ENCODE measurements at regions not wholly inside any gene's neighbourhood (a gene's known extent, or its start where the extent isn't known, plus 50 kb on each side); places are given as distances from the start of the nearest gene placed in this dataset.

- DNase-seq: no peak
Measured at GRCh38 chrX:97666890-97667289, 783.2 kb downstream of the RPA4 start.

DNA sequence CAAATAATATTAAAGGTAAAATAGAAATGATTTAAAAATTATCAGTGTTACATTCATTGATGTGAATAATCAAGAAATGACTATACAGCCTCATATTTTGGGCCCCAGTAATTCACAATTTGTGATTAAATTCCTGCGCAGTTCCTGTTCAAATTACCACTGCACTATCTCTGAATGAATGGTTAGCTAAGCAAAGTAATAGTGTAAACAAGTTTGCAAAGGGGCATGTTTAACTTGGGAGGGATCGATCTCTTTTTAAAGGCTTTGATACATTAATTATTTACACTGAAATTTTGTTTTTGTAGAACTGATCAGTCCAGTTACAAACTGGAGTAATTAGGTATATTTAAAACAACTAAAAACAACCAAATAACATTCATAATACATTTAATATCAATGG, 784.4 kb downstream of the RPA4 start:
- no peak for DNase-seq

DNA sequence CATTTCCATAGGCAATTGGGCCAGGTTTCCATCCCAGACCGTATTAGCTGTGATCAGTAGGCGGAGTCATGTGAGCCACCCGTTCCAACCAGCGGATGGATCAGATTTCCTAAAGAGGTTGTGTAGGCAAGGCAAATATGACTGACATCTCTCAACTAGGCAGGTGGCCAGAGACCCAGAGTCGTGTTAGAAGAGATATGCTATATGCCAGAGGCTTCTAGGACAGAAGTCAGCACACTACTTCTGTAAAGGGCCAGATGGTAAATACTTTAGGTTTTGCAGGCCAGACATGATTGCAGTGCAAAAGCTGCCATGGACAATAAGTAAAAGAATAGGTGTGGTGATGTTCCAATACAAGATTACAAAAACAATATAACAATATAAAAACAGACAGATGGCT, 788.4 kb downstream of the RPA4 start:
- peak; percentile 73 for DNase-seq

DNA sequence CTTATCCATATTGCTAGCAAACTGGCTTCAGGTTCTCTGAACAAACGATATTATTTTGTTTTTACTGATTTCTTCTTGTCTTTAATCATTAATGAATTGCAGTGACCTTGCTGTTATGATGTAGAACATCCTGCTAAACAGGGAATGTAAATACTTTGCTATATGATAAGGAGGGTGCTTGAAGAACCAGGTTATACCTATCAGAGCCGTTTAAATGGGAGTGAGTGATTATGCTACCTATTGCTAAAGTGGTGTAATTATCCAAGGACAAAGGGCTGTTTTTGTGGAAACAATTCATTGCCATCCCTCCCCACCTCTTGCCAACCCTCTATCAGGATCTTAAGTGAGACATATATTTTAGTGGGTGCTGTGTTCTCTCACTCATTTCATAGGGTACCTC, 788.9 kb downstream of the RPA4 start:
- DNase-seq: peak; percentile 73

GRCh38 chrX:97673135-97673534, 789.4 kb downstream of the RPA4 start:
- DNase-seq: no peak

- DNase-seq: no peak
Measured at GRCh38 chrX:97682991-97683840, 799.5 kb downstream of the RPA4 start.

- no peak for DNase-seq
Measured at GRCh38 chrX:97685753-97686152, 802.0 kb downstream of the RPA4 start.

DNA sequence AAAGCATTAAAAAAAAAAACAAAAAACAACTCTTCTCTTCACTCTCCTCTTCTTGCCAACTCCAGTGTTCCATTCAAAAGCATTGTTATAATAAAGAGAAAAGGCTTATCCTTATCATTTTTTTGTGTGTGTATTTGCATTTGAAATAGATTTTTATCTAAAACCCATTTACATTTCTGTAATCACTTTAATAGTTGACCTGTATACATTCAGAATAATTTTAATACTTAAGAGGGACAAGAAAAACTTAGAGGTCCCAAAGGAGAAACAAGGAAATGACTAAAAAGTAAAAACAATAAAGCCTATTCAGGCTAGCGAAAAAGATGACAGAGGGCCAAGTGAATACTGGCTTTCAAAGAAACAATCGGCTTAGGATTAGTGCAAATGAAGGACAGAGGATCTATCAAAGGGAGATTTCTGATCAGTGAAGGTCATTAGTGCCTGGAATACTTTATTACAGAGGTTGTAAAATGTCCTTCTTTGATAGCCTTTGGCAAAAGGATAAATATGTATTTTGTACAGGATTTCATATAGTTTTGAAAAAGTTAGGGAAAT, 808.3 kb downstream of the RPA4 start:
- DNase-seq: no peak

GRCh38 chrX:97692575-97692974, 808.9 kb downstream of the RPA4 start:
- no peak for DNase-seq

DNA sequence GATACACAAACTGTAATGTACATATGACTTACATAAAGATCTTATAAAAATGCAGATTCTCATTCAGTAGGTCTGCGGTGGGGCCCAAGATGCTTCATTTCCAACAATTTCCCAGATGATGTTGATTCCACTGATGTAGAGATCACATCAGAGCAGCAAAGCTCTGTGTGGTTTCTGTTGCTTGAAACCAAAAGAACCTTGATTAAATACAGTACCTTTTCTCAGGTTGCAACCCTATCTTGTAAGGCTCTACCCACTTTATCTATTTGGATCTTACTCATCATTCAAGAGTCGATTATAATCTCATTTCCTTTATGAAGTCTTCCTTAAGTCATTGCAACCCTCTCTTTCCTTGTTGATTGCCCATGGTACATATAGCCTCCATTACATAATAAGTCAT, 816.8 kb downstream of the RPA4 start:
- no peak for DNase-seq

DNA sequence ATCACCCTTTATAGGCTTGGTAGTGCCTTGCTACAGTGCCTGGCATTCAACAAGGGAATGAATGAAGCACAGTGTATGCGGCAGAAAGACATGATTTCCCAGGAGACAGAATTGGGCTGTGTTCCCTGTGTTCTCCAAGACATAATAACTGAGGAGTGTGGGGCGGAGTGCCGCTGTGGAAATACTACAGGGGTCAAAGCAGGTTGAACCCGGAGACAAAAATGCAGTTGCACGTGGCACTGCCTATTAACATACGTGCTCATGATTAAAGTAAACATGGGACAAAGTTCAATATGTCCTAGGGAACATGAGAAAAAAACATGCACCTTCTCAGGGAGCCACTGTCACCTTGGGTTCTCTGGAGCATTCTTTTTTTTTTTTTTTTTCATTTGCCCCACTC, 820.8 kb downstream of the RPA4 start:
- DNase-seq: no peak

- DNase-seq: no peak
Measured at GRCh38 chrX:97704881-97705280, 821.2 kb downstream of the RPA4 start.

- no peak for DNase-seq
Measured at GRCh38 chrX:97705936-97706335, 822.2 kb downstream of the RPA4 start.

- no peak for DNase-seq
Measured at GRCh38 chrX:97714072-97714471, 830.4 kb downstream of the RPA4 start.

- no peak for DNase-seq
Measured at GRCh38 chrX:97728215-97728614, 844.5 kb downstream of the RPA4 start.

DNA sequence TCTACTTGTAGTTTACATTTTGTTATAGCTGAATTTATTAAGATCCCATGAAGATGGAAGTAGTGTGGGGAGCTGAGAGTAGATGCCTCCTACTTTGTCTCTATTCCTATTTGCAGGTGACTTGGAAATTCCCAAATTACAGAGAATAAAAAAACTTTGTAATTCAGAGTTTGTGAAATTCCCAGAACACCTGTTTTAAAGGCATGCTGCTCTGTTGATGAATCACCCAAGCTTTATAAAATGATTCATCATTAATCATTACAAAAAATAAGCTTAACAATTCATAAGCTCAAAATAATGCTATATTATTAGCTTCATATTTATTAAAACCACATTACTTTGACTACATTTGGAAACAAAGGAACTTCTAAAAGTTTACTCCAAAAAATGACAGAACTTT, 856.3 kb downstream of the RPA4 start:
- no peak for DNase-seq

DNA sequence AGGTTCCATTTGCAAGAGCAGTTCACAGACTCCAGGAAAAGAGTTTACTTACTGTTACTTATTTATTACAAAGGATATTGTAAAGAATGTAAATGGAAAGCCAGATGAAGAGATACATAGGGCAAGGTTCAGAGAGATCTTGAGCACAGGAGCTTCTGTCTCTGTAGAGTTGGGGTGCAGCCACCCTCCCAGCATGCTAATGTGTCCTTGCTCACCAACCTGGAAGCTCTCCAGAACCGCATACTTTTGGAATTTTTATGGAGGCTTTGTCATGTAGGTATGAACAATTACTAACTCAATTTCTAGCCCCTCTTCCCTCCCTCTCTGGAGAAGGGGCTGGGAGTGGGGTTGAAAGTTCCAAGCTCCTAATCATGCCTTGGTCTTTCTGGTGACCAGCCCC, 857.2 kb downstream of the RPA4 start:
- DNase-seq: no peak

- no peak for DNase-seq
Measured at GRCh38 chrX:97743014-97743413, 859.3 kb downstream of the RPA4 start.

- no peak for DNase-seq
Measured at GRCh38 chrX:97747346-97747745, 863.6 kb downstream of the RPA4 start.

GRCh38 chrX:97751016-97751415, 867.3 kb downstream of the RPA4 start:
- DNase-seq: no peak

DNA sequence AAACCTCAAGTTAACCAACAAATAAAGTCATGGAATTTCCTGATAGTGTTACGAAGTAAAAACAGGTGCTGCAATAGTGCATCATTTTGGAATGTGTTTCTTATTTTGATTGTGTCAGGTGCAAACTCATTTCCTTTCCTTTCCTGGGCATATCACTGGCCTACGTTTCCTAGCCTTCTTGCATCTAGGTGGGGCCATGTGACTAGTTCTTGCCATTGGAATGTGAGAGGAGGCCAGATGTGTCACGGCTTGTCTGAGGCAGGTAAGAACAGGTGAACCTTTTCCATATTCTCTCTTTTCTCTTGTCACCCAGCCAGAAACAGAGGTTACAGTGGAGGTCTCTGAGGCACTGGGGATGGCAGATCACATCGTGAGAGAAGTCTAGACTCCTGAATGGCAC, 868.0 kb downstream of the RPA4 start:
- no peak for DNase-seq

DNA sequence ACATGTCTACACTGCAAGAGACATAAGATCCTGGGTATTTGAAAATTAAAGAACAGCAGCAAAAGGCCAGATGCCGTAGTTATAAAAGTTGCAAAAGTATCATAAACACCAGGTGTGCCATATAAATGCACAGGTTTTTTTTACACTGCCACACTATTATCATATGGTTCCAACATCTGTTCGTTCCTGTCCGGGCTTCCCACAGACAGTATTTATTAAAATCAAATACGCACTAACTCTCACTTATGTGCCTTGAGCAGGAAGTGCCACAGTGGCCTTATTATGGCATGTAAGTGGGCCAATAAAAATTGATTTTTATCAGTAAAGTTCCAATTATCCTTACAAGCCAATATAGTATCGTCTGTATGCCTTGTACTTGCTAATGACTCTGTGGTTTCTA, 873.2 kb downstream of the RPA4 start:
- no peak for DNase-seq

DNA sequence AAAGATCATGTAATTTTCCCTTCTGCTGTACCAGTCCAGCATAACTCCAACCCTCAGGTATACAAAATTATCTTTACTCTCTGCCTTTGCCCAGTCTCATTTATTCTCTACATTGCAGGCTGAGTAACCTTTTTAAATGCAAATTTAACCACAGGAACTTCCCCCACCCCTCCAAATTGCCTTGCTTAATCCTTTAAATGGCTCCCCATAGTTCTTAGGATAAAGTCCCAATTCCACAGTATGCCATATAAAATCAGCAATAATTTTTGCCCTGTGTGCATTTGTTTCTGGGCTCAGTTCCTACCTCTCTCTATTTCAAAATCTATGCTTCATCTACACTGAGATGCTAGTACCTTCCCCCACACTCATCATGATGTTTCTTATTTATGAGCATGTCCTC, 879.7 kb downstream of the RPA4 start:
- DNase-seq: no peak

- no peak for DNase-seq
Measured at GRCh38 chrX:97763981-97764380, 880.3 kb downstream of the RPA4 start.

- DNase-seq: no peak
Measured at GRCh38 chrX:97766501-97767095, 882.9 kb downstream of the RPA4 start.
